ENCODE measurements at regions not wholly inside any gene's neighbourhood (a gene's known extent, or its start where the extent isn't known, plus 50 kb on each side); places are given as distances from the start of the nearest gene placed in this dataset.

GRCh38 chr6:74333406-74333805, 637.4 kb downstream of the CD109 start:
- Histone ChIP-seq H3K36me3 (replicated peaks) (no peaks in the 10 kb centered on the region), H3K27ac (no peak overlapping the region), H3K4me3 (ENCODE audit: low read depth, low read length) (no peak overlapping the region), H3K27me3 (replicated peaks) (no peaks in the 10 kb centered on the region)
- DNase-seq = no peak
- in situ Hi-C loops (cut with HindIII; ENCODE audit: low pct_ligation_motif_present, low sequenced_read_pairs) = no loop called here
- TF ChIP-seq CTCF (IDR thresholded peaks at IDR 0.05; ENCODE audit: low read depth, low read length, missing control alignments) = no peak

DNA sequence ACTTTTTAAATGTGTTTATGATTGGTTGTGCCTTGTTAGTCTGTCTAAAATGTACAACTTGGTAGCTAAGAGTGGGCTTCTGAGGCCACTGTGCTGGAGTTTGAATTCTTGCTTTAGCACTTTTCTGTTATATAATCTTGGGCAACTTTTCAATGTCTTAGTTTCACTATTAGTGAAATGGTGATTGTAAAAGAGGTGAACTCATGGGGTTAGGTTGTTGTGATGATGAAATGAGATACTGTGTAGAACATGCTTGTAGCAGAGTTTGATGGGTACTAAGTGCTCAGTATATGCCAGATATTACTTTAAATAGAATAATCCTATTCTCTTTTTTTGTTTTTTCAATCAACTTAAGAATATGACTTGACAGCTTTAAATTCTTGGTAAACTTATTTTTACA, 624.7 kb downstream of the CD109 start:
- no peak for TF ChIP-seq CTCF (IDR thresholded peaks at IDR 0.05; ENCODE audit: low read depth, low read length, missing control alignments)
- no peak for DNase-seq
- no peaks in the 10 kb centered on the region for H3K27me3 ChIP-seq (replicated peaks)
- H3K36me3 ChIP-seq (replicated peaks) = no peaks in the 10 kb centered on the region
- H3K27ac ChIP-seq = no peak overlapping the region
- in situ Hi-C loops (cut with HindIII; ENCODE audit: low pct_ligation_motif_present, low sequenced_read_pairs) = no loop called here
- no peak overlapping the region for H3K4me3 ChIP-seq (ENCODE audit: low read depth, low read length)

- TF ChIP-seq CTCF (IDR thresholded peaks at IDR 0.05; ENCODE audit: low read depth, low read length, missing control alignments) = no peak
- Histone ChIP-seq H3K36me3 (replicated peaks) (no peaks in the 10 kb centered on the region), H3K4me3 (ENCODE audit: low read depth, low read length) (no peak overlapping the region), H3K27me3 (replicated peaks) (no peaks in the 10 kb centered on the region), H3K27ac (no peak overlapping the region)
- no peak for DNase-seq
- in situ Hi-C loops (cut with HindIII; ENCODE audit: low pct_ligation_motif_present, low sequenced_read_pairs) = no loop called here
Observed at GRCh38 chr6:74320074-74320473, 624.1 kb downstream of the CD109 start.

DNA sequence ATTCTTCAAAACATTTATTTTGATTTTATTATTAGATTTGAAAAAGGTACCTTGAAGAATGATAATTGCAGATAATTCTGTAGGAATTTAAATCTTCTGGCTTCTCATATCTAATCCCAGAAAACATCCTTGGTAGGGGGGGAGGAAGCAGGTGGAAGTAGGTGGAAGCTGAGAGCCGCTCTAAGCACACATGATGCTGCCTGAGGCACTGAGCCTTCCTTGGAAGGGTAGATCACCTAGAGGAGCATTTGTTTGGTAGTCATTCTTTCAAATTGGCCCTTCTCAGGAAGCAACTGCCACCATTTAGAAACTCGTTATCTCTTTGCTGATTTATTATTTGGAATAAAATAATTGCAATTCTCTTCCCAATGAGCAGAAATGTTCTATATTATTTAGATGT, 623.3 kb downstream of the CD109 start:
- no peak for TF ChIP-seq CTCF (IDR thresholded peaks at IDR 0.05; ENCODE audit: low read depth, low read length, missing control alignments)
- DNase-seq = no peak
- in situ Hi-C loops (cut with HindIII; ENCODE audit: low pct_ligation_motif_present, low sequenced_read_pairs) = no loop called here

GRCh38 chr6:74318738-74319137, 622.7 kb downstream of the CD109 start:
- DNase-seq = no peak
- Histone ChIP-seq H3K27ac (no peak overlapping the region), H3K27me3 (replicated peaks) (no peaks in the 10 kb centered on the region), H3K36me3 (replicated peaks) (no peaks in the 10 kb centered on the region), H3K4me3 (ENCODE audit: low read depth, low read length) (no peak overlapping the region)
- TF ChIP-seq CTCF (IDR thresholded peaks at IDR 0.05; ENCODE audit: low read depth, low read length, missing control alignments) = no peak
- in situ Hi-C loops (cut with HindIII; ENCODE audit: low pct_ligation_motif_present, low sequenced_read_pairs) = no loop called here

More for the DNA sequence above, 623.3 kb downstream of the CD109 start:
- Histone ChIP-seq H3K27me3 (replicated peaks) (no peaks in the 10 kb centered on the region), H3K27ac (no peak overlapping the region), H3K36me3 (replicated peaks) (no peaks in the 10 kb centered on the region), H3K4me3 (ENCODE audit: low read depth, low read length) (no peak overlapping the region)

- no peak for DNase-seq
- H3K27ac ChIP-seq = no peak overlapping the region
- in situ Hi-C loops (cut with HindIII; ENCODE audit: low pct_ligation_motif_present, low sequenced_read_pairs) = no loop called here
- no peaks in the 10 kb centered on the region for H3K36me3 ChIP-seq (replicated peaks)
- H3K27me3 ChIP-seq (replicated peaks) = no peaks in the 10 kb centered on the region
- no peak for TF ChIP-seq CTCF (IDR thresholded peaks at IDR 0.05; ENCODE audit: low read depth, low read length, missing control alignments)
- H3K4me3 ChIP-seq (ENCODE audit: low read depth, low read length) = no peak overlapping the region
Observed at GRCh38 chr6:74312081-74312480, 616.1 kb downstream of the CD109 start.
